Transverse colon (tissue), 4 donors: ENCODE measurements at regions not wholly inside any gene's neighbourhood (a gene's known extent, or its start where the extent isn't known, plus 50 kb on each side); places are given as distances from the start of the nearest gene placed in this dataset.

Source experiments
- DNase-seq: peaks from one replicate; pipeline ENCODE4 v3.0.0-alpha.2; 2019
- H3K27ac ChIP-seq, 4 donors: fragments of 200-600 bp; sonication (generic); 2 replicates each; pipeline ENCODE4 v1.5.1; 2016 to 2018; ENCODE audit warnings: inconsistent platforms in 4 of 4
- H3K27me3 ChIP-seq: fragments of 200-600 bp; sonication (generic); 2 replicates; pipeline ENCODE4 v1.5.1; 2017; ENCODE audit warnings: inconsistent platforms
- H3K36me3 ChIP-seq, 4 donors: fragments of 200-600 bp; sonication (generic); 2 replicates each; pipeline ENCODE4 v1.5.1; 2017 to 2019; ENCODE audit warnings: inconsistent platforms in 4 of 4
- H3K4me1 ChIP-seq, 4 donors: fragments of 200-600 bp; sonication (generic); 2 replicates each; pipeline ENCODE4 v1.5.1; 2017 to 2020; ENCODE audit warnings: inconsistent platforms in 4 of 4
- H3K4me3 ChIP-seq, 4 donors: fragments of 200-600 bp; sonication (generic); 1 replicate in 1 of 4; 2 replicates in 3 of 4; pipeline versions ENCODE4 v1.5.1 to v1.6.1; 2017 to 2019; ENCODE audit warnings: inconsistent platforms in 4 of 4
- H3K9me3 ChIP-seq, 2 donors: fragments of 200-600 bp; sonication (generic); 2 replicates each; pipeline ENCODE4 v1.5.1; 2017 to 2019; ENCODE audit warnings: inconsistent platforms in 2 of 2
- CTCF ChIP-seq, 5 experiments: fragments of 200-600 bp in 3 of 5; fragments of 450-650 bp in 2 of 5; sonication (generic) in 3 of 5; IDR thresholded peaks; 1 replicate in 2 of 5; 2 replicates in 3 of 5; pipeline ENCODE4 v1.5.1; 2016 to 2017; ENCODE audit warnings: antibody characterized with exemption in 5 of 5, inconsistent platforms in 3 of 5, mild to moderate bottlenecking in 2 of 5, moderate library complexity in 1 of 5
- EP300 ChIP-seq: sonication (generic); formaldehyde crosslinking; IDR thresholded peaks from one replicate; pipeline ENCODE4 v1.6.1; 2017; ENCODE audit warnings: antibody characterized with exemption, low read depth
- POLR2A ChIP-seq: fragments of 450-650 bp; IDR thresholded peaks from one replicate; pipeline ENCODE4 v1.6.1; 2016; ENCODE audit warnings: antibody characterized with exemption, mild to moderate bottlenecking, moderate library complexity
- POLR2AphosphoS5 ChIP-seq, 3 donors: sonication (generic); formaldehyde crosslinking; IDR thresholded peaks; one replicate each; pipeline ENCODE4 v1.6.1; 2016; ENCODE audit warnings: antibody characterized with exemption in 3 of 3
- WGBS, 2 donors: methylation state at CpG; one replicate each; pipeline ENCODE4 v1.1.5; 2018; ENCODE audit warnings: low coverage in 1 of 2; 5-methylcytosine and 5-hydroxymethylcytosine counted together
- in situ Hi-C, 4 donors: fragments of 200-750 bp; cut with MboI; loops; one replicate each; pipeline versions ENCODE4 v1.15.0 to v1.15.1; 2017; ENCODE audit warnings: low sequenced_read_pairs in 3 of 4, low pct_ligation_motif_present in 1 of 4, low pct_unique_long_range_greater_than_20kb in 1 of 4
- intact Hi-C: fragments of 100-400 bp; cut with DNase I; formaldehyde crosslinking; loops from one replicate; pipeline ENCODE4 v1.15.1; 2023; ENCODE audit warnings: low total_unique reads

- no peak for DNase-seq
- Histone ChIP-seq H3K4me1 (no peaks in the 10 kb centered on the region), H3K9me3 (no peaks in the 10 kb centered on the region), H3K27me3 (no peaks in the 10 kb centered on the region), H3K4me3 (no peak overlapping the region), H3K27ac (no peak overlapping the region), H3K36me3 (no peaks in the 10 kb centered on the region)
- in situ Hi-C loops (no loop called here), intact Hi-C loops (no loop called here)
- WGBS, 2 donors, result 81 to 86% methylated on average over 7 to 9 of the region's 9 CpGs
- TF ChIP-seq POLR2AphosphoS5 (IDR thresholded peaks at IDR 0.05) (no peak), POLR2A (no peak), CTCF (IDR thresholded peaks at IDR 0.05) (no peak), EP300 (no peak)
These were observed 116.7 kb downstream of the MFAP3L start for GRCh38 chr4:169909479-169909878.

GRCh38 chr4:169907705-169908104 is 118.5 kb downstream of the MFAP3L start:
- in situ Hi-C loops (no loop called here), intact Hi-C loops (no loop called here)
- Histone ChIP-seq H3K9me3 (no peaks in the 10 kb centered on the region), H3K27ac (no peak overlapping the region), H3K4me1 (no peaks in the 10 kb centered on the region), H3K4me3 (no peak overlapping the region), H3K36me3 (no peaks in the 10 kb centered on the region), H3K27me3 (no peaks in the 10 kb centered on the region)
- DNase-seq, result no peak
- 80 to 96% methylated on average over 1 of the region's 1 CpG for WGBS, 2 donors
- TF ChIP-seq POLR2AphosphoS5 (IDR thresholded peaks at IDR 0.05), result no peak
- TF ChIP-seq POLR2A, result no peak
- no peak for TF ChIP-seq CTCF (IDR thresholded peaks at IDR 0.05)
- TF ChIP-seq EP300, result no peak

GRCh38 chr4:169906821-169907220 is 119.4 kb downstream of the MFAP3L start:
- no peak for TF ChIP-seq POLR2AphosphoS5 (IDR thresholded peaks at IDR 0.05)
- TF ChIP-seq EP300, result no peak
- DNase-seq, result no peak
- 82% methylated on average over 1 of the region's 1 CpG; no CpG with 5 or more reads in 1 of the 2 donors for WGBS, 2 donors
- Histone ChIP-seq H3K27me3 (no peaks in the 10 kb centered on the region), H3K36me3 (no peaks in the 10 kb centered on the region), H3K4me3 (no peak overlapping the region), H3K27ac (no peak overlapping the region), H3K9me3 (no peaks in the 10 kb centered on the region), H3K4me1 (no peaks in the 10 kb centered on the region)
- in situ Hi-C loops, result no loop called here
- intact Hi-C loops, result no loop called here

- intact Hi-C loops (no loop called here), in situ Hi-C loops (no loop called here)
- H3K4me3 ChIP-seq, result no peak overlapping the region
- H3K36me3 ChIP-seq, result no peaks in the 10 kb centered on the region
- no peak for DNase-seq
- H3K27ac ChIP-seq, result no peak overlapping the region
- 80 to 91% methylated on average over 1 to 2 of the region's 2 CpGs for WGBS, 2 donors
- H3K4me1 ChIP-seq, result no peaks in the 10 kb centered on the region
- no peaks in the 10 kb centered on the region for H3K27me3 ChIP-seq
- TF ChIP-seq EP300 (no peak), CTCF (IDR thresholded peaks at IDR 0.05) (no peak), POLR2AphosphoS5 (IDR thresholded peaks at IDR 0.05) (no peak), POLR2A (no peak)
- H3K9me3 ChIP-seq, result no peaks in the 10 kb centered on the region
These were observed 120.1 kb downstream of the MFAP3L start for GRCh38 chr4:169906104-169906503.

- no peak overlapping the region for H3K4me3 ChIP-seq
- TF ChIP-seq POLR2A (no peak), EP300 (no peak), CTCF (IDR thresholded peaks at IDR 0.05) (no peak), POLR2AphosphoS5 (IDR thresholded peaks at IDR 0.05) (no peak)
- no peaks in the 10 kb centered on the region for H3K27me3 ChIP-seq
- WGBS, 2 donors, result 55 to 78% methylated on average over 4 to 9 of the region's 9 CpGs
- no peaks in the 10 kb centered on the region for H3K4me1 ChIP-seq
- H3K36me3 ChIP-seq, result no peaks in the 10 kb centered on the region
- no peak overlapping the region for H3K27ac ChIP-seq
- intact Hi-C loops, result no loop called here
- in situ Hi-C loops, result no loop called here
- DNase-seq, result no peak
- H3K9me3 ChIP-seq, result no peaks in the 10 kb centered on the region
These were observed 123.4 kb downstream of the MFAP3L start for GRCh38 chr4:169902658-169903345.
